H9 (cell line): ENCODE measurements at regions not wholly inside any gene's neighbourhood (a gene's known extent, or its start where the extent isn't known, plus 50 kb on each side); places are given as distances from the start of the nearest gene placed in this dataset.

ENCODE experiments used
- DNase-seq: peaks from one replicate; pipeline ENCODE4 v3.0.0-alpha.2; 2017
- H2AFZ ChIP-seq: one replicate; pipeline ENCODE4 v1.6.1; 2013; ENCODE audit warnings: mild to moderate bottlenecking, low read length, control low read depth, moderate library complexity
- H2AK5ac ChIP-seq: 2 replicates; pipeline ENCODE4 v1.6.1; 2013; ENCODE audit warnings: low read length, control low read depth, mixed read lengths; ENCODE audit not compliant: insufficient read length
- H2BK120ac ChIP-seq: one replicate; pipeline ENCODE4 v1.6.1; 2013; ENCODE audit warnings: low read depth, mild to moderate bottlenecking, low read length, control low read depth, inconsistent platforms; ENCODE audit not compliant: poor library complexity, severe bottlenecking
- H2BK12ac ChIP-seq: 2 replicates; pipeline ENCODE4 v1.6.1; 2013; ENCODE audit warnings: low read length, control low read depth, mixed read lengths, low read depth; ENCODE audit not compliant: insufficient read length
- H2BK15ac ChIP-seq: 2 replicates; pipeline ENCODE4 v1.6.1; 2013; ENCODE audit warnings: low read depth, low read length, control low read depth
- H2BK20ac ChIP-seq: one replicate; pipeline ENCODE4 v1.6.1; 2013; ENCODE audit warnings: low read depth, mild to moderate bottlenecking, low read length, control low read depth, inconsistent platforms; ENCODE audit not compliant: poor library complexity, severe bottlenecking
- H2BK5ac ChIP-seq: 2 replicates; pipeline ENCODE4 v1.6.1; 2013; ENCODE audit warnings: low read length, control low read depth, mixed read lengths; ENCODE audit not compliant: insufficient read length
- H3K14ac ChIP-seq: 2 replicates; pipeline ENCODE4 v1.6.1; 2013; ENCODE audit warnings: low read length, control low read depth; ENCODE audit not compliant: insufficient read depth
- H3K18ac ChIP-seq: 2 replicates; pipeline ENCODE4 v1.6.1; 2013; ENCODE audit warnings: low read depth, mild to moderate bottlenecking, mixed read lengths, low read length, control low read depth; ENCODE audit not compliant: insufficient read length
- H3K23ac ChIP-seq: 2 replicates; pipeline ENCODE4 v1.6.1; 2013; ENCODE audit warnings: low read length, control low read depth, mixed read lengths, low read depth; ENCODE audit not compliant: insufficient read length
- H3K23me2 ChIP-seq: 2 replicates; pipeline ENCODE4 v1.6.1; 2013; ENCODE audit warnings: low read depth, mild to moderate bottlenecking, mixed read lengths, low read length, control low read depth; ENCODE audit not compliant: insufficient read length, poor library complexity, severe bottlenecking
- H3K27ac ChIP-seq: 2 replicates; pipeline ENCODE4 v1.5.1; 2013; ENCODE audit warnings: low read length, control low read depth, mixed read lengths, low read depth; ENCODE audit not compliant: insufficient read length
- H3K27me3 ChIP-seq: 2 replicates; pipeline ENCODE4 v1.6.1; 2013; ENCODE audit warnings: low read length, control low read depth, inconsistent platforms; ENCODE audit not compliant: insufficient read depth
- H3K4ac ChIP-seq: 2 replicates; pipeline ENCODE4 v1.6.1; 2013; ENCODE audit warnings: low read depth, mild to moderate bottlenecking, control low read depth, inconsistent platforms, low read length, moderate library complexity
- H3K4me1 ChIP-seq: 2 replicates; pipeline ENCODE4 v1.6.1; 2013; ENCODE audit warnings: low read length, control low read depth, inconsistent platforms; ENCODE audit not compliant: insufficient read depth
- H3K4me2 ChIP-seq: 2 replicates; pipeline ENCODE4 v1.6.1; 2013; ENCODE audit warnings: low read length, control low read depth, mixed read lengths; ENCODE audit not compliant: insufficient read length, insufficient read depth
- H3K56ac ChIP-seq: 2 replicates; pipeline ENCODE4 v1.6.1; 2013; ENCODE audit warnings: low read depth, mild to moderate bottlenecking, mixed read lengths, low read length, control low read depth; ENCODE audit not compliant: insufficient read length
- H3K79me1 ChIP-seq: 2 replicates; pipeline ENCODE4 v1.6.1; 2013; ENCODE audit warnings: low read depth, mild to moderate bottlenecking, moderate library complexity, low read length, control low read depth, inconsistent platforms; ENCODE audit not compliant: insufficient read depth, poor library complexity, severe bottlenecking
- H3K79me2 ChIP-seq: 2 replicates; pipeline ENCODE4 v1.6.1; 2013; ENCODE audit warnings: low read length, control low read depth, inconsistent platforms; ENCODE audit not compliant: insufficient read depth
- H3K9ac ChIP-seq: 2 replicates; pipeline ENCODE4 v1.6.1; 2013; ENCODE audit warnings: low read length, control low read depth, mixed read lengths; ENCODE audit not compliant: insufficient read length; ENCODE audit errors: extremely low read depth
- H3K9me3 ChIP-seq: one replicate; pipeline ENCODE4 v1.6.1; 2013; ENCODE audit warnings: low read depth, low read length, inconsistent platforms; ENCODE audit not compliant: control insufficient read depth
- H3T11ph ChIP-seq: one replicate; pipeline ENCODE4 v1.6.1; 2013; ENCODE audit warnings: mild to moderate bottlenecking, low read length, control low read depth, inconsistent platforms
- H4K20me1 ChIP-seq: one replicate; pipeline ENCODE4 v1.6.1; 2013; ENCODE audit not compliant: control insufficient read depth, insufficient read length, insufficient read depth
- H4K5ac ChIP-seq: 2 replicates; pipeline ENCODE4 v1.6.1; 2013; ENCODE audit warnings: low read depth, mild to moderate bottlenecking, mixed read lengths, low read length, control low read depth; ENCODE audit not compliant: insufficient read length
- H4K8ac ChIP-seq: replicated peaks from 2 replicates; pipeline ENCODE4 v1.6.1; 2013; ENCODE audit warnings: low read length, control low read depth, mixed read lengths, low read depth; ENCODE audit not compliant: insufficient read length
- H4K91ac ChIP-seq: 2 replicates; pipeline ENCODE4 v1.6.1; 2013; ENCODE audit warnings: low read depth, mild to moderate bottlenecking, moderate library complexity, mixed read lengths, low read length, control low read depth; ENCODE audit not compliant: insufficient read length
- H3K27ac Mint-ChIP-seq, 3 experiments: 2 replicates in 2 of 3; 3 replicates in 1 of 3; pipeline ENCODE4 v1.8.0; 2020 to 2021; ENCODE audit warnings: mixed read lengths in 3 of 3, mild to moderate bottlenecking in 1 of 3, moderate library complexity in 1 of 3
- H3K27me3 Mint-ChIP-seq: 2 replicates; pipeline ENCODE4 v1.8.0; 2021; ENCODE audit warnings: low read depth, mild to moderate bottlenecking, moderate library complexity, mixed read lengths
- H3K36me3 Mint-ChIP-seq, 3 experiments: 2 replicates in 2 of 3; 3 replicates in 1 of 3; pipeline ENCODE4 v1.8.0; 2020 to 2021; ENCODE audit warnings: low read depth in 3 of 3, mixed read lengths in 3 of 3; ENCODE audit not compliant: insufficient read depth in 1 of 3
- H3K4me1 Mint-ChIP-seq, 2 experiments: 2 replicates each; pipeline ENCODE4 v1.8.0; 2020; ENCODE audit warnings: mixed read lengths in 2 of 2
- H3K4me3 Mint-ChIP-seq, 2 experiments: 2 replicates in 1 of 2; 3 replicates in 1 of 2; pipeline ENCODE4 v1.8.0; 2020 to 2021; ENCODE audit warnings: mild to moderate bottlenecking in 2 of 2, mixed read lengths in 2 of 2, moderate library complexity in 1 of 2
- H3K9me3 Mint-ChIP-seq, 2 experiments: 2 replicates in 1 of 2; 3 replicates in 1 of 2; pipeline ENCODE4 v1.8.0; 2020; ENCODE audit warnings: mild to moderate bottlenecking in 2 of 2, mixed read lengths in 2 of 2, moderate library complexity in 1 of 2
- CTCF ChIP-seq: fragments of 200-600 bp; sonication (generic); conservative IDR thresholded peaks from 3 replicates; pipeline ENCODE4 v1.8.0; 2021; ENCODE audit warnings: antibody characterized with exemption, mild to moderate bottlenecking
- WGBS: extraction: QIAGEN DNeasy Blood & Tissue Kit; methylation state at CpG from one replicate; pipeline ENCODE4 v1.1.7; 2013; ENCODE audit warnings: missing lambda C conversion rate, low lambda C conversion rate, mixed read lengths; ENCODE audit not compliant: insufficient read length; ENCODE audit errors: extremely low coverage; 5-methylcytosine and 5-hydroxymethylcytosine counted together

GRCh38 chr10:36281831-36282331, 639.8 kb upstream of the FZD8 start:
- no peak overlapping the region for H4K8ac ChIP-seq
- H4K5ac ChIP-seq = no peak overlapping the region
- no peak overlapping the region for H3K4me3 Mint-ChIP-seq
- no peaks in the 10 kb centered on the region for H3K27me3 ChIP-seq
- no peaks in the 10 kb centered on the region for H3K23me2 ChIP-seq
- no peak overlapping the region for H2BK5ac ChIP-seq
- H3K23ac ChIP-seq = no peak overlapping the region
- TF ChIP-seq CTCF = no peak
- H3K14ac ChIP-seq = no peak overlapping the region
- no peak overlapping the region for H3K4me2 ChIP-seq
- no peak overlapping the region for H3T11ph ChIP-seq
- no peak for DNase-seq
- no peak overlapping the region for H2BK12ac ChIP-seq
- no peak overlapping the region for H3K27ac ChIP-seq
- H3K4ac ChIP-seq = no peak overlapping the region
- H3K36me3 Mint-ChIP-seq = peaks cover 0 to 13% (median 6%) of the 10 kb centered on the region in 3 experiments; a peak in 4 of 7 replicates
- H3K79me1 ChIP-seq = no peaks in the 10 kb centered on the region
- H3K4me1 ChIP-seq = no peaks in the 10 kb centered on the region; the same call in 1 of the 2 replicates
- H2BK20ac ChIP-seq = no peak overlapping the region
- H3K18ac ChIP-seq = no peak overlapping the region
- H2AK5ac ChIP-seq = no peak overlapping the region
- no peak overlapping the region for H4K91ac ChIP-seq
- H3K4me1 Mint-ChIP-seq = peaks cover 6% of the 10 kb centered on the region in 2 experiments; a peak in 3 of 4 replicates
- no peaks in the 10 kb centered on the region for H3K9me3 ChIP-seq
- WGBS = no CpG with 5 or more reads among the region's 3 CpGs
- H2BK15ac ChIP-seq = no peak overlapping the region
- H2AFZ ChIP-seq = no peak overlapping the region
- H3K56ac ChIP-seq = no peak overlapping the region
- H3K27ac Mint-ChIP-seq = no peak overlapping the region
- no peaks in the 10 kb centered on the region for H4K20me1 ChIP-seq
- no peak overlapping the region for H2BK120ac ChIP-seq
- peaks cover 11 to 12% of the 10 kb centered on the region in 2 experiments for H3K9me3 Mint-ChIP-seq
- no peak overlapping the region for H3K9ac ChIP-seq
- no peaks in the 10 kb centered on the region for H3K79me2 ChIP-seq
- H3K27me3 Mint-ChIP-seq = no peaks in the 10 kb centered on the region
